ENCODE measurements at regions not wholly inside any gene's neighbourhood (a gene's known extent, or its start where the extent isn't known, plus 50 kb on each side); places are given as distances from the start of the nearest gene placed in this dataset.

DNA sequence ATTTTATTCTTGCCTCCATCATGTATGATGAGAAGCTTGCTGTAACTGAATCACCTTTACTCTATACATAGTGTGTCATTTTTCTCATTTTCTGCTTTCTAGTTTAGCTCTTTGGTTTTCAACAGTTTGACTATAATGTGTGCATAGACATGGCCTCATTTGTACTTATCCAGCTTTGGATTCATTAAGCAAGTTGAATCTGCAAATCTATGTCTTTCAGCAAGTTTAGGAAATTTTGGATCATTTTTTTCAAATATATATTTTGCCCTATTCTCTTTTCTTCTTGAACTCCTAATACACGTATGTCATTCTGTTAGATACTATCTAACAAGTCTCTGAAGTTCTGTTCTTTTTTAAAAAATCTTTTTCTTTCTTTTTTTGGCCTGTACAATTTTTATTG lies 57.8 kb downstream of the PRLHR start:
- H3K4me3 ChIP-seq (ENCODE audit: low read depth, low read length): no peak overlapping the region
- TF ChIP-seq, protein P1, sequence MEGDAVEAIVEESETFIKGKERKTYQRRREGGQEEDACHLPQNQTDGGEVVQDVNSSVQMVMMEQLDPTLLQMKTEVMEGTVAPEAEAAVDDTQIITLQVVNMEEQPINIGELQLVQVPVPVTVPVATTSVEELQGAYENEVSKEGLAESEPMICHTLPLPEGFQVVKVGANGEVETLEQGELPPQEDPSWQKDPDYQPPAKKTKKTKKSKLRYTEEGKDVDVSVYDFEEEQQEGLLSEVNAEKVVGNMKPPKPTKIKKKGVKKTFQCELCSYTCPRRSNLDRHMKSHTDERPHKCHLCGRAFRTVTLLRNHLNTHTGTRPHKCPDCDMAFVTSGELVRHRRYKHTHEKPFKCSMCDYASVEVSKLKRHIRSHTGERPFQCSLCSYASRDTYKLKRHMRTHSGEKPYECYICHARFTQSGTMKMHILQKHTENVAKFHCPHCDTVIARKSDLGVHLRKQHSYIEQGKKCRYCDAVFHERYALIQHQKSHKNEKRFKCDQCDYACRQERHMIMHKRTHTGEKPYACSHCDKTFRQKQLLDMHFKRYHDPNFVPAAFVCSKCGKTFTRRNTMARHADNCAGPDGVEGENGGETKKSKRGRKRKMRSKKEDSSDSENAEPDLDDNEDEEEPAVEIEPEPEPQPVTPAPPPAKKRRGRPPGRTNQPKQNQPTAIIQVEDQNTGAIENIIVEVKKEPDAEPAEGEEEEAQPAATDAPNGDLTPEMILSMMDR (conservative IDR thresholded peaks at IDR 0.05; ENCODE audit: low read depth, low read length): no peak
- no peak for DNase-seq (ENCODE audit: low read depth)

DNA sequence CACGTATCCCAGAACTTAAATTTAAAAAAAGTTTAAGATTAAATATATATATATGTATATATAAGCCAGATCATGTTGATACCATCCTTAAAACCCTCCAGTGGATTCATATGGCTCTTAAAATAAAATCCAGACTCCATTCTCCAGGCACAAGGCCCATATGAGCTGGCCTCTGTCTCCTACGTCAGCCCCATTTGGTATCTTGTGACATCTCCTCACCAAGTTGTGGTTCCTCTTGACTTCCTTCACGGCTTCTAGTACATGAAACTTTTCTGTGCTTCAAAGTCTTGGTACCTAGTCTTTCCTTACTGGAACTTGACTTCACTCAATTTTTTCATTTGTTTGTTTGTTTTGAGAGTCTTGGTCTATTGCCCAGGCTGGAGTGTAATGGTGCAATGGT lies 61.3 kb downstream of the PRLHR start:
- no peak for DNase-seq (ENCODE audit: low read depth)
- TF ChIP-seq, protein P1 (conservative IDR thresholded peaks at IDR 0.05; ENCODE audit: low read depth, low read length): no peak
- no peak overlapping the region for H3K4me3 ChIP-seq (ENCODE audit: low read depth, low read length)

GRCh38 chr10:118531105-118531852 lies 64.2 kb downstream of the PRLHR start:
- DNase-seq (ENCODE audit: low read depth): no peak
- TF ChIP-seq, protein P1 (conservative IDR thresholded peaks at IDR 0.05; ENCODE audit: low read depth, low read length): no peak
- no peak overlapping the region for H3K4me3 ChIP-seq (ENCODE audit: low read depth, low read length)

DNA sequence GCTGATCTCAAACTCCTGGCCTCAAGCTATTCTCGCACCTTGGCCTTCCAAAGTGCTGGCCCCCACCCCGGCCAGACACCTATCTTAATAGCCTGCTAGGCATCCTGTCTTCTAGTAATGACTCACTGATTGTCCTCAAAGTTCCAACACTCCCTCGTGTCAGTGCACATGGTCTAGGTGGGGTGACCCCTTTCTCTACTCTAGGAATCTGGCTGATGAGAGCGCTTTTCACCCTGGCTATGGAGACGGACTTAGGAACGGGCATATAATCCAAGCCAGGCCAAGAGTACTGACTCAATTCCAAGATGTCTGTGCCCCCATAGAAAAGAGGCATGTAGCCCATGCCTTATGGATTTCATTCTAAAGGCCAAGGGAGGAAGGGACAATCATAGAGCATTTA lies 67.0 kb downstream of the PRLHR start:
- TF ChIP-seq, protein P1 (conservative IDR thresholded peaks at IDR 0.05; ENCODE audit: low read depth, low read length): no peak
- no peak overlapping the region for H3K4me3 ChIP-seq (ENCODE audit: low read depth, low read length)
- no peak for DNase-seq (ENCODE audit: low read depth)

GRCh38 chr10:118523775-118524174 lies 71.7 kb downstream of the PRLHR start:
- TF ChIP-seq, protein P1 (conservative IDR thresholded peaks at IDR 0.05; ENCODE audit: low read depth, low read length): no peak
- no peak for DNase-seq (ENCODE audit: low read depth)
- H3K4me3 ChIP-seq (ENCODE audit: low read depth, low read length): no peak overlapping the region

- TF ChIP-seq, protein P1 (conservative IDR thresholded peaks at IDR 0.05; ENCODE audit: low read depth, low read length): no peak
- no peak for DNase-seq (ENCODE audit: low read depth)
- H3K4me3 ChIP-seq (ENCODE audit: low read depth, low read length): no peak overlapping the region
These were observed 72.5 kb downstream of the PRLHR start for GRCh38 chr10:118522791-118523498.
